PC-9 (cell line): ENCODE measurements at regions not wholly inside any gene's neighbourhood (a gene's known extent, or its start where the extent isn't known, plus 50 kb on each side); places are given as distances from the start of the nearest gene placed in this dataset.
"Not testable (repeated sequence)": the region's sequence is repeated elsewhere in the genome, so short reads cannot be mapped to it uniquely, and the experiment has no call there.

ENCODE experiments used
- BruUV-seq: library from RNA; stranded (reverse); fragments of 400-500 nt; replicated peaks from 2 replicates; lab custom pipeline; 2021; lab: Mats Ljungman, UMichigan
- CTCF ChIA-PET: fragments of 300-600 bp; sonication (Branson Sonifier 250); formaldehyde crosslinking; loops from one replicate; lab custom pipeline; 2022; ENCODE audit warnings: antibody characterized with exemption; lab: Charles Lee
- POLR2A ChIA-PET: fragments of 300-600 bp; sonication (Branson Sonifier 250); formaldehyde crosslinking; loops from one replicate; lab custom pipeline; 2022; ENCODE audit warnings: antibody characterized with exemption; ENCODE audit not compliant: unreplicated experiment; lab: Charles Lee
- DNase-seq, 2 experiments: peaks; one replicate each; pipeline versions ENCODE4 v3.0.0 to v3.0.0-alpha.2; 2015 to 2022; ENCODE audit warnings: mixed read lengths in 1 of 2
- H2AFZ ChIP-seq: fragments of 200-600 bp; sonication (generic); 2 replicates; pipeline ENCODE4 v1.8.1; 2017; ENCODE audit warnings: antibody characterized with exemption
- H3F3A ChIP-seq: fragments of 200-600 bp; sonication (generic); 2 replicates; pipeline ENCODE4 v1.8.1; 2017; ENCODE audit warnings: antibody characterized with exemption, mild to moderate bottlenecking, low read depth; ENCODE audit not compliant: insufficient read depth
- H3K27ac ChIP-seq: fragments of 200-600 bp; sonication (generic); 2 replicates; pipeline ENCODE4 v1.6.1; 2016; ENCODE audit warnings: mixed run types
- H3K27me3 ChIP-seq: fragments of 200-600 bp; sonication (generic); 2 replicates; pipeline ENCODE4 v1.6.1; 2016; ENCODE audit warnings: low read depth, mixed run types; ENCODE audit not compliant: insufficient read depth
- H3K36me3 ChIP-seq: fragments of 200-600 bp; sonication (generic); 2 replicates; pipeline ENCODE4 v1.6.1; 2016; ENCODE audit warnings: low read depth, mixed run types
- H3K4me1 ChIP-seq: fragments of 200-600 bp; sonication (generic); replicated peaks from 2 replicates; pipeline ENCODE4 v1.6.1; 2016; ENCODE audit warnings: mixed run types; ENCODE audit not compliant: insufficient read depth
- H3K4me2 ChIP-seq: fragments of 200-600 bp; sonication (generic); 2 replicates; pipeline ENCODE4 v1.6.1; 2017; ENCODE audit warnings: mixed run types
- H3K4me3 ChIP-seq: fragments of 200-600 bp; sonication (generic); 2 replicates; pipeline ENCODE4 v1.6.1; 2016; ENCODE audit warnings: mixed run types
- H3K79me2 ChIP-seq: fragments of 200-600 bp; sonication (generic); 2 replicates; pipeline ENCODE4 v1.6.1; 2017; ENCODE audit warnings: low read depth, mixed run types
- H3K9me2 ChIP-seq: fragments of 200-600 bp; sonication (generic); 2 replicates; pipeline ENCODE4 v1.8.1; 2017; ENCODE audit warnings: mild to moderate bottlenecking; ENCODE audit not compliant: insufficient read depth
- H3K9me3 ChIP-seq: fragments of 200-600 bp; sonication (generic); 2 replicates; pipeline ENCODE4 v1.8.1; 2016; ENCODE audit warnings: low read depth; ENCODE audit not compliant: insufficient read depth
- H4K20me1 ChIP-seq: fragments of 200-600 bp; sonication (generic); 2 replicates; pipeline ENCODE4 v1.8.1; 2017; ENCODE audit not compliant: insufficient read depth
- EZH2 ChIP-seq: fragments of 200-600 bp; sonication (generic); IDR thresholded peaks from 2 replicates; pipeline ENCODE4 v1.8.0; 2017; ENCODE audit warnings: antibody characterized with exemption, low read depth
- intact Hi-C: fragments of 100-400 bp; cut with micrococcal nuclease; formaldehyde crosslinking; loops from one replicate; pipeline ENCODE4 v1.10.0; 2022; ENCODE audit not compliant: unreplicated experiment
- TF ChIP-seq, protein P1 (sequence below): fragments of 200-600 bp; sonication (generic); conservative IDR thresholded peaks from 2 replicates; pipeline ENCODE4 v1.6.1; 2017; ENCODE audit warnings: mixed run types, antibody characterized with exemption, mild to moderate bottlenecking, moderate library complexity

DNA sequence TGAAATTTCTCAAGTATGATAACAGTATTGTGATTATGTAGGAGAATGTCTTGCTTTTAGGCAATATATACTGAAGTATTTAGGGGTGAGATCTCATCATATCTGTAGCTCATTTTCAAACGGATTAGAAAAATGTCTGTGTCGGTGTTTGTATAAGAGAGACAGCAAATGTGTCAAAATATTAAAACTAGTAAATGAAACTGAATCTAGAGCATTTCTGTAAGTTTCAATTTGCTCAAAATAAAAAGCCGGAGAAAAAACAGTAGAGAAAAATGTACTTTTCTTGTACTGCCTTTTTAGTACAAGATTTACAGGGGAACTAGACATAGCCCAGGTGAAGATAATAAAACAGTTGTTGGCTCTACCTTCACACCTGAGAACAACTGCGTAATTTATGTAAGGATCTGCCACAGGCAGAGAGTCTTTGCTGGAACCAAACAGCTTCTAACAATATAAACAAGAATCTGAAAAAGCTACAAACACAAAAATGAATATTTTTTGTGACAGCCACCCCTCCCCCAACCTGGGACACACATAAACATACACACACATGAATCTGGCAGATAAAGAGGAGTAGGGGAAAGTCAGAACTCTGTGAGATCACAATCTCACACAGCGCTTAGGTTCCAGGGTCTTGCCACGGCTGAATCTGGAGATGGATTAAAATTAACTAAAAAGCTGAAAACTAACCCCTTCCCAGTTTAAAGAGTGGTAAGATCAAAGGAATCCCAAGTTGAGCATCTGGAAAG, 153.3 kb downstream of the AVL9 start:
- ChIA-PET CTCF (no interaction called here), POLR2A (no interaction called here)
- no peak overlapping the region for H3K27ac ChIP-seq

DNA sequence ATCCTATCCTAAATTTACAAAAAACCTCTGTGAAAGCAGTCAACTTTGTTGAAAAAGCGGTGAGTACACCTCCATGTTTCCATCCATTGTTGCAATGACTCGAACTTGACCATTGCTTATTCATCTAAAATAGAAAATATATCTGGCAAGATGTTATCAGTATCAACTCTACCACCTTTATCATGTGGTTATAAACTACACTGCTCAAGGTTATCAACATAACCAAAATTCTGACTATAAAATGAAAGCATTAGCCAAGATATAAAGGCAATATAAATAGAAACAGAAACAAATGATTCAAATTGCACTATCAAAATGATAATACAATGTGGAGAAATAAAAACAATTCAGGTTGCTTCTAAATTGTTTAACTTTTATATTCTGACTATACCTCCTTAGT, 150.0 kb downstream of the AVL9 start:
- BruUV-seq: not testable (repeated sequence)

More for the DNA sequence above, 153.3 kb downstream of the AVL9 start:
- Histone ChIP-seq H3K9me2 (no peaks in the 10 kb centered on the region), H3K4me2 (no peak overlapping the region), H3K79me2 (no peaks in the 10 kb centered on the region), H3F3A (no peaks in the 10 kb centered on the region), H4K20me1 (no peaks in the 10 kb centered on the region), H3K36me3 (no peaks in the 10 kb centered on the region), H3K4me3 (no peak overlapping the region), H3K4me1 (no peaks in the 10 kb centered on the region), H2AFZ (no peak overlapping the region), H3K27me3 (no peaks in the 10 kb centered on the region), H3K9me3 (no peaks in the 10 kb centered on the region)
- intact Hi-C loops: no loop called here
- BruUV-seq: no TSS peak
- no peak for TF ChIP-seq EZH2
- TF ChIP-seq, protein P1, sequence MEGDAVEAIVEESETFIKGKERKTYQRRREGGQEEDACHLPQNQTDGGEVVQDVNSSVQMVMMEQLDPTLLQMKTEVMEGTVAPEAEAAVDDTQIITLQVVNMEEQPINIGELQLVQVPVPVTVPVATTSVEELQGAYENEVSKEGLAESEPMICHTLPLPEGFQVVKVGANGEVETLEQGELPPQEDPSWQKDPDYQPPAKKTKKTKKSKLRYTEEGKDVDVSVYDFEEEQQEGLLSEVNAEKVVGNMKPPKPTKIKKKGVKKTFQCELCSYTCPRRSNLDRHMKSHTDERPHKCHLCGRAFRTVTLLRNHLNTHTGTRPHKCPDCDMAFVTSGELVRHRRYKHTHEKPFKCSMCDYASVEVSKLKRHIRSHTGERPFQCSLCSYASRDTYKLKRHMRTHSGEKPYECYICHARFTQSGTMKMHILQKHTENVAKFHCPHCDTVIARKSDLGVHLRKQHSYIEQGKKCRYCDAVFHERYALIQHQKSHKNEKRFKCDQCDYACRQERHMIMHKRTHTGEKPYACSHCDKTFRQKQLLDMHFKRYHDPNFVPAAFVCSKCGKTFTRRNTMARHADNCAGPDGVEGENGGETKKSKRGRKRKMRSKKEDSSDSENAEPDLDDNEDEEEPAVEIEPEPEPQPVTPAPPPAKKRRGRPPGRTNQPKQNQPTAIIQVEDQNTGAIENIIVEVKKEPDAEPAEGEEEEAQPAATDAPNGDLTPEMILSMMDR: no peak
- no peak for DNase-seq

DNA sequence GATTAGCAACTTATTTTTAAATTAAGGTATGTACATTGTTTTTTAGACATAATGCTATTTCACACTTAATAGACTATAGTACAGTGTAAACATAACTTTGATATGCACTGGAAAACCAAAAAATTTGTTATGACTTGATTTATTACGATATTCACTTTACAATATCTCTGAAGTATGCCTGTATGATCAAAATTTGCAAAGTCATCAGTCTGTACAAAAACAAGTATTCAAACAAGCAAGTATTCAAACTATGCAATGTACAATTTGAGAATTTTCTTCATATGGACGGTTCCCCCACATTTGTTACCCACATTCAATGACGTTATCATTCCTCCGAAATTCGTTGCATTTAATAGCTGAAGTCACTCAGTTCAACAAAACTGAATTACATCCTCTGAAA, 147.9 kb downstream of the AVL9 start:
- Histone ChIP-seq H3K9me3 (no peaks in the 10 kb centered on the region), H2AFZ (no peak overlapping the region), H3K9me2 (no peaks in the 10 kb centered on the region), H3K4me2 (no peak overlapping the region), H3K4me1 (no peaks in the 10 kb centered on the region), H3K27ac (no peak overlapping the region), H4K20me1 (no peaks in the 10 kb centered on the region), H3K79me2 (no peaks in the 10 kb centered on the region), H3K36me3 (no peaks in the 10 kb centered on the region), H3K27me3 (no peaks in the 10 kb centered on the region), H3F3A (no peaks in the 10 kb centered on the region), H3K4me3 (no peak overlapping the region)
- ChIA-PET CTCF (no interaction called here), POLR2A (no interaction called here)
- BruUV-seq: no TSS peak
- DNase-seq: no peak
- intact Hi-C loops: no loop called here
- TF ChIP-seq EZH2: no peak
- TF ChIP-seq, protein P1: no peak

More for the DNA sequence above, 150.0 kb downstream of the AVL9 start:
- H3K9me2 ChIP-seq, intact Hi-C loops, H2AFZ ChIP-seq, CTCF ChIA-PET, H3K4me1 ChIP-seq, H3K9me3 ChIP-seq, DNase-seq, H3K36me3 ChIP-seq, H3K27ac ChIP-seq, H3K79me2 ChIP-seq, H3F3A ChIP-seq, POLR2A ChIA-PET, H3K27me3 ChIP-seq, H3K4me2 ChIP-seq, H3K4me3 ChIP-seq, H4K20me1 ChIP-seq: not testable (repeated sequence)

DNA sequence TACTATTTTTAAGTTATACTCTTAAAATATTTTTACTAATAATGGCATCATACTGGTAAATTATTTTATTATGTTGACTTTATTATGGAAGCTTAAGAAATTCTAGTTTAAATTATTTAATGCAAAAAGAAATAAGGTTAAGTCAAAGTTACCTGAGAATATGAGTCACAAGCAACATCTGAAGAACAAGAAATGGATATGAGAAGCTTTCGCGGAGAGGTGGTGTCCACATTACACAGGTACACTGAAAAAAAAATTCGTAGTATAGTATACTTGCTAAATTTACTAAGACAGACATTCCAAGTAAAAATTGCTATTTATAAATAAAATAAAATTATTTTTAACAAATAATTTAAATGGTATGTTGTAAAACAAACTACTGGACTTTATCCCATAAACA, 143.8 kb downstream of the AVL9 start:
- Histone ChIP-seq H3K4me3 (no peak overlapping the region), H3K9me3 (no peaks in the 10 kb centered on the region), H2AFZ (no peak overlapping the region), H3K4me2 (no peak overlapping the region), H3K9me2 (no peaks in the 10 kb centered on the region), H4K20me1 (no peaks in the 10 kb centered on the region), H3K27me3 (no peaks in the 10 kb centered on the region), H3K27ac (no peak overlapping the region), H3K4me1 (no peaks in the 10 kb centered on the region), H3K36me3 (no peaks in the 10 kb centered on the region), H3F3A (no peaks in the 10 kb centered on the region), H3K79me2 (no peaks in the 10 kb centered on the region)
- DNase-seq: no peak
- TF ChIP-seq, protein P1: no peak
- no peak for TF ChIP-seq EZH2
- CTCF ChIA-PET: no interaction called here
- intact Hi-C loops: no loop called here
- BruUV-seq: no TSS peak
- POLR2A ChIA-PET: no interaction called here

DNA sequence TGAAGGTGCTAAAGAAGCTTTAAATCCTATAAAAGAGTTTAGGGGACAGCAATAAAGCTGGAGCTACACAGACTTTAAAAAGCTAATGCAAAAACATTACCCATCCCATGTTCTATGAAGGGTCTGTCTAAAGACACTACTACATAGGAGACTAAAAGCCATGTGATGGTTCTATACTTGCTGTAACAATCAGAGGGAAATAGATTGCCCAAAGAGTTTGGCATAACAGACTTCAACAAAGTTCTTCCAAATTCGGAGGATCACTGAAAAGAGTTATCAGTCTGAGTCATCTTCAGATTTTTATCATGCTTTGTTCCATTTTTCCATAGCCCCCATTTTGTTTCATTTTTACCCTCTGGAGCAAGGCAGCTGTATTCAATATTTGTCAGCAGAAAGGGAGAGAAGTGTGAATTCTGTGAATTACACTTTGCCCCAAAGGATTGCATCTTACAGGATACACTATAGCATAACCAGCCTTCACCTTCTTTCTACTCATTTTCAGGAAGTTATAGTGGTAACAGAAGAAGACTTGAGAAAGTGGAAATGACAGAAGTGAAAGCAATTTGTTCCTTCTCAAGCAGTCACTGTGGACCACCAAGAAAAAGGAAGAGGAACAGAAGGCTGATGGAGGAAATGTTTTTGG, 143.3 kb downstream of the AVL9 start:
- H3F3A ChIP-seq, H2AFZ ChIP-seq, intact Hi-C loops, H3K79me2 ChIP-seq, BruUV-seq, H3K27me3 ChIP-seq, CTCF ChIA-PET, H4K20me1 ChIP-seq, DNase-seq, H3K4me3 ChIP-seq, H3K9me2 ChIP-seq, H3K27ac ChIP-seq, H3K4me2 ChIP-seq, H3K36me3 ChIP-seq, H3K9me3 ChIP-seq, H3K4me1 ChIP-seq, POLR2A ChIA-PET: not testable (repeated sequence)
